NCI-H146 (cell line): ENCODE measurements at regions not wholly inside any gene's neighbourhood (a gene's known extent, or its start where the extent isn't known, plus 50 kb on each side); places are given as distances from the start of the nearest gene placed in this dataset.

Experiments used
- DNase-seq: peaks from one replicate; lab custom pipeline; 2025; lab: John Stamatoyannopoulos, UW

GRCh38 chr10:131631619-131632018 lies 269.2 kb upstream of the PPP2R2D start:
- DNase-seq, result no peak

DNA sequence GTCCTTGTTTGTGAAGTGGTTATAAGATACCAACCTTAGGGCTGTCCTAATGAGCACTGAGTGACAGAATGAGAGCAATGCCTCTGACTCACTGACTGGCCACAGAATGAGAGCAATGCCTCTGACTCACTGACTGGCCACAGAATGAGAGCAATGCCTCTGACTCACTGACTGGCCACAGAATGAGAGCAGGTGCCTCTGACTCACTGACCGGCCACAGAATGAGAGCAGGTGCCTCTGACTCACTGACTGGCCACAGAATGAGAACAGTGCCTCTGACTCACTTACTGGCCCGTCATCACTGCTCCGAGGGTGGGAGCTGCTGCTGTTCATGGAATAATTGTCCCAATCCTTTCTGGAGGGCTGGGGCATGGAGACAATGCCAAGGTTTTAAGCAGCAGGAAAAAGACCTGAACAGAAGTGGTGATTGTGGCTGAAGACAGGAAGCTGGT lies 265.2 kb upstream of the PPP2R2D start:
- DNase-seq, result no peak

DNA sequence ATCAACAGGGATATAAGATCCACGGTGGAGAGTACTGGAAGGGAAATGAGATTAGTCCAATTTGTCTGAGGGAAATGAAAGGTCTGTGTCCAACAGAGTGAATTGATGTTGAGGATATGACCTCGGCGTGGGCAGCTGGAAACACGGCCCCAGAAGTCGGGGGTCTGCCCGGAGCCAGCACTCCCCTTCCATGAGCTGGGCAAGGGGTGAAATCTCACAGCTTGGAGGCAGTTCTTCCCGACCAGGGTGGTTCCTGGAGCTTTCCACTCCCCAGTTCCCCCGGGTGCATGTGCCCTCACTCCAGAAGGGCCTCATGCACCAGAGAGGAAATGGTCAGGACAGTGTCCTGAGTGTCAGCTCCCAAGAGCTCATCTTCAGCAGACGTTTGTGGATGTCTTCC lies 264.7 kb upstream of the PPP2R2D start:
- DNase-seq, result no peak

DNA sequence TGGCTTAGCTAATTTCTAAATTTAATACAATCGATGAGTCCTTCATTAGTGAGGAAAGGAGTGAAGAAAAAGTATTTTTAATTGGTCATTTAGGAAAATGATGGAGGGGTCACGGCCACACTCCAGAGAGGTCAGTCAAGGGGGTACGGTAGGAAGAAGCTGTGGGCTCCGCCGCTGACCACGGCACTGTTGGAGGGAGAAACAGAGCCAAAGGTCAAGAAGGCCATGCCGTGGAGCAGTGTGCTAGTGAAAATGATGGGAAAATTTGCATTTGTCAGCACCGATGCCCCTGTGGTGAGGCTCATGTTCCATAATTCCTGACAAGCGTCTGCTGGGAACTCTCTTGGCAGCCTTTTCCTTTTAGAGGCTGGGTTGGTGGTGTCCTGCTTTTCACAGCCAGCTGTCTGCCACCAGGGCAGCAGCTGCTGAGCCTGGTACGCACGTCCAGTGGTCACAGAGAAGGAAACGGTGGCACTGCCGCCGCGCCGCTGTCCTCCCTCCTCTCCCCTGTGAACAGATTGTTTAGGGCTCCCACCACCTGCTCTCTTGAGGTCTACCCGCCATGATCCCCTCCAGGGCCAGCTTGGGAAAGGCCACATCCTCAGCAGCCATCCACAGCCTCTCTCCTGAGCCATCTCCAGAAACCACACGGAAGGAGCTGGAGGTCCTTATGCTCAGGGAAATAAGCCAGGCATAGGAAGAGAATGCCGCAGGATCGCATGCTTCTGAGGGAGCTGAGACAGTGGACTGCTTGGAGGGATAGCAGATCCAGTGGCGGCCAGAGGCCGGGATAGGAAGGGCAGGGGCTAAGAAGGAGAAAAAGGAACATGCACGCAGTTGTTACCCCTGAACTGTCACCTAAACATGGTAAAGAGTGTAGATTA lies 263.7 kb upstream of the PPP2R2D start:
- DNase-seq, result no peak

- no peak for DNase-seq
Measured at GRCh38 chr10:131638049-131638879, 262.5 kb upstream of the PPP2R2D start.

DNA sequence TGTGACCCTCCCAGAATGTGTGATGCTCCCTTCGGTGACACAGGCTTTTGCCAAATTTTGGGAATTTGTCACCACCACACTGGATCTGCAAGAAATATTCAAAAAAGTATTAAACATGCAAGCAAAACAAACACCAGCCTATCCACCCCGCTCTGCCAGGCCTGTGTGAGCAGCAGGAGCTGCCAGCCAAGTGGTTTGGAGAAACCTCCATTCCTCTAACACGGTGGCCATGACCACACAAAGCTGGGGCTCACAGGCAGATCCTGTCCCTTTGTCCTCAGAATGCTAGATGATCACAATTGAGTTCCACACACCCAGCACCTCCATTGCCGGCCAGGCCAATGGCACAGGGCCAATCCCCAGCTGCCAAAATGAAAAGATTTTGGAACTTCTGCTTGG lies 261.9 kb upstream of the PPP2R2D start:
- no peak for DNase-seq

DNA sequence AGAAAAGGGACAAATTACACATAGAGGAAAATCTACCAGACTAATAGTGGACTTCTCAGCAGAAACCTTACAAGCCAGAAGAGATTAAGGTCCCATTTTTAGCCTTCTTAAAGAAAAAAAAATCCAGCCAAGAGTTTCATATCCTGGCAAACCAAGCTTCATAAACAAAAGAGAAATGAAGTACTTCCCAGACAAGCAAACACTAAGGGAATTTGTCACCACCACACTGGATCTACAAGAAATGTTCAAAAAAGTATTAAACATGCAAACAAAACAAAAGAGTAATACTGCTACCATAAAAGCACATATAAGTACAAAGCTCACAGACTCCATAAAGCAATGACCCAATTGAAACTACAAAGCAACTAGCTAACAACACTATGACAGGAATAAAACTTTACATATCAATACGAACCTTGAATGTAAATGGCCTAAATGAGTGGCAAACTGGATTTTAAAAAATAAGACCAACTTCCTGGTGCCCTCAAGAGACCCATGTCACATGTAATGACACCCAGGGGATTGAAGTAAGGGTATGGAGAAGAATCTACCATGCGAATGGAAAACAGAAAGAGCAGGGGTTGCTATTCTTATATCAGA lies 260.7 kb upstream of the PPP2R2D start:
- DNase-seq, result no peak

GRCh38 chr10:131641231-131641630 lies 259.6 kb upstream of the PPP2R2D start:
- peak; percentile 7 for DNase-seq

GRCh38 chr10:131641898-131642297 lies 258.9 kb upstream of the PPP2R2D start:
- no peak for DNase-seq

- DNase-seq, result no peak
Measured at GRCh38 chr10:131642966-131643365, 257.8 kb upstream of the PPP2R2D start.

- no peak for DNase-seq
Measured at GRCh38 chr10:131644289-131644688, 256.5 kb upstream of the PPP2R2D start.

- no peak for DNase-seq
Measured at GRCh38 chr10:131644864-131645658, 255.7 kb upstream of the PPP2R2D start.

- no peak for DNase-seq
Measured at GRCh38 chr10:131645756-131646155, 255.1 kb upstream of the PPP2R2D start.

DNA sequence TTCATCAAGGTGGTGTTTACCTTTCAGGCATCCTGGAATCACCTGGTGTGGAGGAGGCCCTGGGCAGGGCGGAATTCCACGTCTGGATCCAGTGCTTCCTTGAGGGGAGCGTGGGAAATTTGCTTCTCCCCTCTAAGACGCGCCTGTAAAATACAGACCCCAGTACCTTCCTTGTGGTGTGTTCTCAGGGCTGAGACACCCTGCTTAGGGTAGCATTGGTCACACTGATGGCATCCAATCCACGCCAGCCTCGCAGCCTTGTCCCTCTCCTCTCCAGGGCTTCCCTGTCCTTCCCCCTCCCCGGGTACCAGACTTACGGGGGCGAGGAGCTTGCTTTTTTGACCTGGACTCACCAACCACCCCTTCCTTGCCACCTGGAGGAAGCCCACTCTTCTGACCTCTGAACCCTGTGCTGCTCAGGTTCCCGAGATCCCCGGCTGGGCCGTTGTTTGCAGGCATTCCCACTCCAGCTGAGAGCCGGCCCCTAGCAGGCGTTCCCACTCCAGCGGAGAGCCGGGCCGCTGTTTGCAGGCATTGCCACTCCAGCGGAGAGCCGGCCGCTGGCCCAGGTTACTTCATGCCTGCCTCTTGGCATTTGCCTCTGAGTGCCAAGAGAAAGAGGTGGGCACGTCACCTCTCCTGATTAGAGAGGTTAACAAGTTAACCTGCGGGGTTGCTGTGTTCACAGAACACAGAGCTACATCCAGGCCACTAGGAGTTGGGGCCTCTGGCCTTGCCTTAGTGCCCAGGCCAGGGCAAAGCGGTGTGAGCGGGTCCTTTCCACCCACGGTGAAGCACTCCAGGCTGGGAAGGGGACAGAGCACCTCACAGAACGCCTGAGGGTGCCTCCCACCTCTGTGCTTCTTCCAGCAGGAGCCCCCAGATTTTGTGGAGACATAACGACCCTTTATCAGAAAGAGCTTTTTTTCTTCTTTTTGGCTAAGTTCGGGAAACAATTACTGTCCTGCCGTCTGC lies 254.0 kb upstream of the PPP2R2D start:
- no peak for DNase-seq

- DNase-seq, result no peak
Measured at GRCh38 chr10:131647789-131648188, 253.0 kb upstream of the PPP2R2D start.

DNA sequence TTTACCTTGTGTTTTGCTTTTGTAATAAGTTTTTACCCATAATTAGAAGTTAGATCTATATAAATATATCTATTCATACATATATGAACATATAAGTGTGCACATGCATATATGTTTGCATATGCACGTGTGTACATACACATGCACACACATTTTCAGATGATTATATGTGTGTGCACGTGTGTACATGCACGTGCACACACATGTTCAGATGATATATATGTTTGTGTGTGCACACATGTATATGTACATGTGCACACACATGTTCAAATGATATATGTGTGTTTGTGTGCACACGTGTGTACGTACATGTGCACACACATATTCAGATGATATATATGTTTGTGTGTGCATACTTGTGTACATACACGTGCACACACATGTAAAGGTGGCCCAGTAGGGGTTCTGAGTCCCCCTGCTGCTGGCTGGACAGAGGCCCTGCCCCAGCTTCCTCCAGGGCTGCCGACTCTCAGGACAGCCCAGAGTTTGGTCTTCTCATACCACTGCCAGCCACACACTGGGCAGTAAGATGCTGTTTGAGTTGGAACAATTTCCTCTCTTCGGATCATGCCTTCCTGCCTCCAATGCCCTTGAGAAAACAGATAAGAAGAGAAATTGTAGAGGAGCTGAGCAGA lies 252.3 kb upstream of the PPP2R2D start:
- DNase-seq, result no peak

DNA sequence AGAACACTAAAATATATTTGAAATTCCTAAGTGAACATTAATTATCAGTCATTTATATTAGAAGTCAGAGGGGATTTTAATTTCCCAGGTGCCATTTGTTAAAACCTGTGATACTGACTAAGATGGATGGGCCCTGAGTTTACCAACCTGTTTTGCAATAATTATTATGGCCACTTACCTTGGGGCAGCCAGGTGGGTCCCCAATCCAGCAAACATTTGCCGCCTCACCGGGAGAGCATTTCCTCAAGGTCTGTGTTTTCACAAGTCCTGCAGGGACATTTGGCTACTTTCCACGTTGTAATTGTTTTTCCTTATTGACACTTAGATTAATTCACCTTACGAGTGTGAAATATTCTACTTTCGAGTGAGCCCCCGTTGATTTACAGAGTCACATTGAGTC lies 251.2 kb upstream of the PPP2R2D start:
- DNase-seq, result peak; percentile 2

GRCh38 chr10:131650169-131650705 lies 250.6 kb upstream of the PPP2R2D start:
- DNase-seq, result no peak

- DNase-seq, result no peak
Measured at GRCh38 chr10:131650771-131651673, 249.8 kb upstream of the PPP2R2D start.
